GM23338 (cell line): ENCODE measurements at regions not wholly inside any gene's neighbourhood (a gene's known extent, or its start where the extent isn't known, plus 50 kb on each side); places are given as distances from the start of the nearest gene placed in this dataset.

ENCODE experiments used
- ATAC-seq: fragments of 200-7000 bp; cut with Tn5 transposase; 3 replicates; pipeline ENCODE4 v1.9.1; 2020
- DNase-seq: peaks from one replicate; pipeline ENCODE4 v3.0.0-alpha.2; 2015; ENCODE audit warnings: low spot score
- H2AFZ ChIP-seq: fragments of 200-600 bp; sonication (generic); 2 replicates; pipeline ENCODE4 v1.8.0; 2016; ENCODE audit warnings: antibody characterized with exemption, mild to moderate bottlenecking, moderate library complexity
- H3F3A ChIP-seq: fragments of 200-600 bp; sonication (generic); replicated peaks from 2 replicates; pipeline ENCODE4 v1.8.0; 2017; ENCODE audit warnings: antibody characterized with exemption, mixed run types, low read depth
- H3K27ac ChIP-seq: fragments of 200-600 bp; sonication (generic); 2 replicates; pipeline ENCODE4 v1.6.1; 2016; ENCODE audit warnings: low read depth
- H3K27me3 ChIP-seq: fragments of 200-600 bp; sonication (generic); 2 replicates; pipeline ENCODE4 v1.8.0; 2016; ENCODE audit warnings: mild to moderate bottlenecking, mixed run types, moderate library complexity; ENCODE audit not compliant: insufficient read depth
- H3K36me3 ChIP-seq: fragments of 200-600 bp; sonication (generic); 2 replicates; pipeline ENCODE4 v1.8.0; 2016; ENCODE audit warnings: mild to moderate bottlenecking; ENCODE audit not compliant: insufficient read depth
- H3K4me1 ChIP-seq: fragments of 200-600 bp; sonication (generic); 2 replicates; pipeline ENCODE4 v1.8.0; 2016; ENCODE audit warnings: mild to moderate bottlenecking, moderate library complexity; ENCODE audit not compliant: insufficient read depth
- H3K4me2 ChIP-seq: fragments of 200-600 bp; sonication (generic); 2 replicates; pipeline ENCODE4 v1.7.1; 2017; ENCODE audit warnings: mixed run types
- H3K4me3 ChIP-seq: fragments of 200-600 bp; sonication (generic); 2 replicates; pipeline ENCODE4 v1.6.1; 2016; ENCODE audit warnings: mixed run types
- H3K79me2 ChIP-seq: fragments of 200-600 bp; sonication (generic); replicated peaks from 2 replicates; pipeline ENCODE4 v1.8.0; 2017; ENCODE audit warnings: mild to moderate bottlenecking; ENCODE audit not compliant: insufficient read depth
- H3K9me2 ChIP-seq: fragments of 200-600 bp; sonication (generic); 2 replicates; pipeline ENCODE4 v1.8.0; 2017; ENCODE audit not compliant: insufficient read depth
- H4K20me1 ChIP-seq: fragments of 200-600 bp; sonication (generic); replicated peaks from 2 replicates; pipeline ENCODE4 v1.8.0; 2017; ENCODE audit warnings: mild to moderate bottlenecking; ENCODE audit not compliant: insufficient read depth
- H3K27ac Mint-ChIP-seq: 2 replicates; pipeline ENCODE4 v1.8.0; 2020; ENCODE audit warnings: inconsistent platforms, mild to moderate bottlenecking, moderate library complexity, mixed read lengths
- H3K27me3 Mint-ChIP-seq: 3 replicates; pipeline ENCODE4 v1.8.0; 2022; ENCODE audit warnings: low read depth, mild to moderate bottlenecking, moderate library complexity, mixed read lengths, inconsistent platforms; ENCODE audit not compliant: insufficient read depth, poor library complexity
- H3K36me3 Mint-ChIP-seq: 3 replicates; pipeline ENCODE4 v1.8.0; 2021; ENCODE audit warnings: low read depth, mild to moderate bottlenecking, inconsistent platforms, moderate library complexity, mixed read lengths
- H3K4me1 Mint-ChIP-seq: 3 replicates; pipeline ENCODE4 v1.8.0; 2020; ENCODE audit warnings: mild to moderate bottlenecking, inconsistent platforms, mixed read lengths
- H3K4me3 Mint-ChIP-seq: 3 replicates; pipeline ENCODE4 v1.8.0; 2021; ENCODE audit warnings: moderate library complexity, mild to moderate bottlenecking, inconsistent platforms, mixed read lengths
- H3K9me3 Mint-ChIP-seq: 3 replicates; pipeline ENCODE4 v1.8.0; 2020; ENCODE audit warnings: moderate library complexity, mild to moderate bottlenecking, inconsistent platforms, mixed read lengths
- CREB1 ChIP-seq: fragments of 250-450 bp; sonication (Bioruptor Pico); IDR thresholded peaks from 2 replicates; pipeline ENCODE4 v1.5.0; 2020; ENCODE audit warnings: low read depth, mild to moderate bottlenecking, moderate library complexity
- EZH2 ChIP-seq: fragments of 200-600 bp; sonication (generic); IDR thresholded peaks from one replicate; pipeline ENCODE4 v1.8.0; 2017; ENCODE audit warnings: antibody characterized with exemption, mild to moderate bottlenecking, low read depth; ENCODE audit not compliant: unreplicated experiment
- EZH2phosphoT487 ChIP-seq: fragments of 200-600 bp; sonication (generic); IDR thresholded peaks from one replicate; pipeline ENCODE4 v1.8.1; 2018; ENCODE audit warnings: antibody characterized with exemption; ENCODE audit not compliant: unreplicated experiment
- JUNB ChIP-seq: IDR thresholded peaks from one replicate; pipeline ENCODE4 v1.6.1; 2016; ENCODE audit warnings: antibody characterized with exemption; ENCODE audit not compliant: unreplicated experiment
- NANOG ChIP-seq: IDR thresholded peaks from 2 replicates; pipeline ENCODE4 v1.6.1; 2016; ENCODE audit warnings: antibody characterized with exemption, borderline replicate concordance
- POLR2AphosphoS5 ChIP-seq: IDR thresholded peaks from 2 replicates; pipeline ENCODE4 v1.6.1; 2016; ENCODE audit warnings: antibody characterized with exemption, low read depth
- STAT1 ChIP-seq: IDR thresholded peaks from one replicate; pipeline ENCODE4 v1.6.1; 2016; ENCODE audit warnings: antibody characterized with exemption; ENCODE audit not compliant: unreplicated experiment
- ZNF114 ChIP-seq: fragments of 250-450 bp; sonication (Bioruptor Pico); IDR thresholded peaks from 2 replicates; pipeline ENCODE4 v1.5.0; 2020; ENCODE audit warnings: mild to moderate bottlenecking, moderate library complexity
- ZNF331 ChIP-seq: fragments of 250-450 bp; sonication (Bioruptor Pico); IDR thresholded peaks from 2 replicates; pipeline ENCODE4 v1.5.0; 2020; ENCODE audit warnings: low read depth, mild to moderate bottlenecking, moderate library complexity
- TF ChIP-seq, protein P1 (sequence below): IDR thresholded peaks from 2 replicates; pipeline ENCODE4 v1.6.1; 2016; ENCODE audit warnings: antibody characterized with exemption
- TF ChIP-seq, protein P2 (sequence below): IDR thresholded peaks from one replicate; pipeline ENCODE4 v1.6.1; 2018; ENCODE audit warnings: antibody characterized with exemption; ENCODE audit not compliant: unreplicated experiment
- TF ChIP-seq, protein P3 (sequence below): fragments of 250-450 bp; sonication (Bioruptor Pico); IDR thresholded peaks from 2 replicates; pipeline ENCODE4 v1.5.0; 2020; ENCODE audit warnings: mild to moderate bottlenecking, moderate library complexity
- TF ChIP-seq, protein P4 (sequence below), 2 experiments: fragments of 200-600 bp in 1 of 2; sonication (generic) in 1 of 2; conservative IDR thresholded peaks; 2 replicates each; pipeline versions ENCODE4 v1.5.1 to v1.6.1; 2016 to 2017; ENCODE audit warnings: antibody characterized with exemption in 2 of 2, low read depth in 2 of 2, mild to moderate bottlenecking in 2 of 2, moderate library complexity in 1 of 2

DNA sequence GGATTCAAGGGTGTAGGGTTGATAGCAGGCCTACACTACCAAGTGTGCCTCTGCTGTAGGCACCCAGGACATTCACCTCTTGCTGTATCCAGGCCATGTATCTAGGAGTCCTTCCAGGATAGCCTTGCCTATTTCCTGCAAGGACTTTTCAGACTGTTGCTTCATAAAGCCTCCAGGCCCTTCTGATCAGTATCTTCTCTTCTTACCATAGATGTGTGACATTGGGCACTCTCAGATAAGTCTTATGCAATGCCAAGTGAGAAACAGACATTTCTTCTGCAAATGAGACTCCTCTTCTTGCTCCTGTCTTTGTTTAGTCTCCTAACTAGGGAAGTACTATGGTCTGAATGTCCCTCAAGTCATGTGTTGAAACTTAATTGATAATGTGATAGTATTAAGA, 386.8 kb downstream of the ANKRD50 start:
- H3K4me1 ChIP-seq = peaks cover 5% of the 10 kb centered on the region; the same call in 1 of the 2 replicates
- TF ChIP-seq, protein P1, sequence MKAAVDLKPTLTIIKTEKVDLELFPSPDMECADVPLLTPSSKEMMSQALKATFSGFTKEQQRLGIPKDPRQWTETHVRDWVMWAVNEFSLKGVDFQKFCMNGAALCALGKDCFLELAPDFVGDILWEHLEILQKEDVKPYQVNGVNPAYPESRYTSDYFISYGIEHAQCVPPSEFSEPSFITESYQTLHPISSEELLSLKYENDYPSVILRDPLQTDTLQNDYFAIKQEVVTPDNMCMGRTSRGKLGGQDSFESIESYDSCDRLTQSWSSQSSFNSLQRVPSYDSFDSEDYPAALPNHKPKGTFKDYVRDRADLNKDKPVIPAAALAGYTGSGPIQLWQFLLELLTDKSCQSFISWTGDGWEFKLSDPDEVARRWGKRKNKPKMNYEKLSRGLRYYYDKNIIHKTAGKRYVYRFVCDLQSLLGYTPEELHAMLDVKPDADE = no peak
- no peak for TF ChIP-seq STAT1
- TF ChIP-seq POLR2AphosphoS5 = no peak
- TF ChIP-seq, protein P2, sequence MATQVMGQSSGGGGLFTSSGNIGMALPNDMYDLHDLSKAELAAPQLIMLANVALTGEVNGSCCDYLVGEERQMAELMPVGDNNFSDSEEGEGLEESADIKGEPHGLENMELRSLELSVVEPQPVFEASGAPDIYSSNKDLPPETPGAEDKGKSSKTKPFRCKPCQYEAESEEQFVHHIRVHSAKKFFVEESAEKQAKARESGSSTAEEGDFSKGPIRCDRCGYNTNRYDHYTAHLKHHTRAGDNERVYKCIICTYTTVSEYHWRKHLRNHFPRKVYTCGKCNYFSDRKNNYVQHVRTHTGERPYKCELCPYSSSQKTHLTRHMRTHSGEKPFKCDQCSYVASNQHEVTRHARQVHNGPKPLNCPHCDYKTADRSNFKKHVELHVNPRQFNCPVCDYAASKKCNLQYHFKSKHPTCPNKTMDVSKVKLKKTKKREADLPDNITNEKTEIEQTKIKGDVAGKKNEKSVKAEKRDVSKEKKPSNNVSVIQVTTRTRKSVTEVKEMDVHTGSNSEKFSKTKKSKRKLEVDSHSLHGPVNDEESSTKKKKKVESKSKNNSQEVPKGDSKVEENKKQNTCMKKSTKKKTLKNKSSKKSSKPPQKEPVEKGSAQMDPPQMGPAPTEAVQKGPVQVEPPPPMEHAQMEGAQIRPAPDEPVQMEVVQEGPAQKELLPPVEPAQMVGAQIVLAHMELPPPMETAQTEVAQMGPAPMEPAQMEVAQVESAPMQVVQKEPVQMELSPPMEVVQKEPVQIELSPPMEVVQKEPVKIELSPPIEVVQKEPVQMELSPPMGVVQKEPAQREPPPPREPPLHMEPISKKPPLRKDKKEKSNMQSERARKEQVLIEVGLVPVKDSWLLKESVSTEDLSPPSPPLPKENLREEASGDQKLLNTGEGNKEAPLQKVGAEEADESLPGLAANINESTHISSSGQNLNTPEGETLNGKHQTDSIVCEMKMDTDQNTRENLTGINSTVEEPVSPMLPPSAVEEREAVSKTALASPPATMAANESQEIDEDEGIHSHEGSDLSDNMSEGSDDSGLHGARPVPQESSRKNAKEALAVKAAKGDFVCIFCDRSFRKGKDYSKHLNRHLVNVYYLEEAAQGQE = no peak
- TF ChIP-seq NANOG = no peak
- TF ChIP-seq, protein P3, sequence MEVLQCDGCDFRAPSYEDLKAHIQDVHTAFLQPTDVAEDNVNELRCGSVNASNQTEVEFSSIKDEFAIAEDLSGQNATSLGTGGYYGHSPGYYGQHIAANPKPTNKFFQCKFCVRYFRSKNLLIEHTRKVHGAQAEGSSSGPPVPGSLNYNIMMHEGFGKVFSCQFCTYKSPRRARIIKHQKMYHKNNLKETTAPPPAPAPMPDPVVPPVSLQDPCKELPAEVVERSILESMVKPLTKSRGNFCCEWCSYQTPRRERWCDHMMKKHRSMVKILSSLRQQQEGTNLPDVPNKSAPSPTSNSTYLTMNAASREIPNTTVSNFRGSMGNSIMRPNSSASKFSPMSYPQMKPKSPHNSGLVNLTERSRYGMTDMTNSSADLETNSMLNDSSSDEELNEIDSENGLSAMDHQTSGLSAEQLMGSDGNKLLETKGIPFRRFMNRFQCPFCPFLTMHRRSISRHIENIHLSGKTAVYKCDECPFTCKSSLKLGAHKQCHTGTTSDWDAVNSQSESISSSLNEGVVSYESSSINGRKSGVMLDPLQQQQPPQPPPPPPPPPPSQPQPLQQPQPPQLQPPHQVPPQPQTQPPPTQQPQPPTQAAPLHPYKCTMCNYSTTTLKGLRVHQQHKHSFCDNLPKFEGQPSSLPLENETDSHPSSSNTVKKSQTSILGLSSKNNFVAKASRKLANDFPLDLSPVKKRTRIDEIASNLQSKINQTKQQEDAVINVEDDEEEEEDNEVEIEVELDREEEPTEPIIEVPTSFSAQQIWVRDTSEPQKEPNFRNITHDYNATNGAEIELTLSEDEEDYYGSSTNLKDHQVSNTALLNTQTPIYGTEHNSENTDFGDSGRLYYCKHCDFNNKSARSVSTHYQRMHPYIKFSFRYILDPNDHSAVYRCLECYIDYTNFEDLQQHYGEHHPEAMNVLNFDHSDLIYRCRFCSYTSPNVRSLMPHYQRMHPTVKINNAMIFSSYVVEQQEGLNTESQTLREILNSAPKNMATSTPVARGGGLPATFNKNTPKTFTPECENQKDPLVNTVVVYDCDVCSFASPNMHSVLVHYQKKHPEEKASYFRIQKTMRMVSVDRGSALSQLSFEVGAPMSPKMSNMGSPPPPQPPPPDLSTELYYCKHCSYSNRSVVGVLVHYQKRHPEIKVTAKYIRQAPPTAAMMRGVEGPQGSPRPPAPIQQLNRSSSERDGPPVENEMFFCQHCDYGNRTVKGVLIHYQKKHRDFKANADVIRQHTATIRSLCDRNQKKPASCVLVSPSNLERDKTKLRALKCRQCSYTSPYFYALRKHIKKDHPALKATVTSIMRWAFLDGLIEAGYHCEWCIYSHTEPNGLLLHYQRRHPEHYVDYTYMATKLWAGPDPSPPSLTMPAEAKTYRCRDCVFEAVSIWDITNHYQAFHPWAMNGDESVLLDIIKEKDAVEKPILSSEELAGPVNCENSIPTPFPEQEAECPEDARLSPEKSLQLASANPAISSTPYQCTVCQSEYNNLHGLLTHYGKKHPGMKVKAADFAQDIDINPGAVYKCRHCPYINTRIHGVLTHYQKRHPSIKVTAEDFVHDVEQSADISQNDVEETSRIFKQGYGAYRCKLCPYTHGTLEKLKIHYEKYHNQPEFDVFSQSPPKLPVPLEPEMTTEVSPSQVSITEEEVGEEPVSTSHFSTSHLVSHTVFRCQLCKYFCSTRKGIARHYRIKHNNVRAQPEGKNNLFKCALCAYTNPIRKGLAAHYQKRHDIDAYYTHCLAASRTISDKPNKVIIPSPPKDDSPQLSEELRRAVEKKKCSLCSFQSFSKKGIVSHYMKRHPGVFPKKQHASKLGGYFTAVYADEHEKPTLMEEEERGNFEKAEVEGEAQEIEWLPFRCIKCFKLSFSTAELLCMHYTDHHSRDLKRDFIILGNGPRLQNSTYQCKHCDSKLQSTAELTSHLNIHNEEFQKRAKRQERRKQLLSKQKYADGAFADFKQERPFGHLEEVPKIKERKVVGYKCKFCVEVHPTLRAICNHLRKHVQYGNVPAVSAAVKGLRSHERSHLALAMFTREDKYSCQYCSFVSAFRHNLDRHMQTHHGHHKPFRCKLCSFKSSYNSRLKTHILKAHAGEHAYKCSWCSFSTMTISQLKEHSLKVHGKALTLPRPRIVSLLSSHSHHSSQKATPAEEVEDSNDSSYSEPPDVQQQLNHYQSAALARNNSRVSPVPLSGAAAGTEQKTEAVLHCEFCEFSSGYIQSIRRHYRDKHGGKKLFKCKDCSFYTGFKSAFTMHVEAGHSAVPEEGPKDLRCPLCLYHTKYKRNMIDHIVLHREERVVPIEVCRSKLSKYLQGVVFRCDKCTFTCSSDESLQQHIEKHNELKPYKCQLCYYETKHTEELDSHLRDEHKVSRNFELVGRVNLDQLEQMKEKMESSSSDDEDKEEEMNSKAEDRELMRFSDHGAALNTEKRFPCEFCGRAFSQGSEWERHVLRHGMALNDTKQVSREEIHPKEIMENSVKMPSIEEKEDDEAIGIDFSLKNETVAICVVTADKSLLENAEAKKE (CRISPR knock-in tag) = no peak
- TF ChIP-seq ZNF331 = no peak
- TF ChIP-seq EZH2phosphoT487 = no peak
- TF ChIP-seq, protein P4, sequence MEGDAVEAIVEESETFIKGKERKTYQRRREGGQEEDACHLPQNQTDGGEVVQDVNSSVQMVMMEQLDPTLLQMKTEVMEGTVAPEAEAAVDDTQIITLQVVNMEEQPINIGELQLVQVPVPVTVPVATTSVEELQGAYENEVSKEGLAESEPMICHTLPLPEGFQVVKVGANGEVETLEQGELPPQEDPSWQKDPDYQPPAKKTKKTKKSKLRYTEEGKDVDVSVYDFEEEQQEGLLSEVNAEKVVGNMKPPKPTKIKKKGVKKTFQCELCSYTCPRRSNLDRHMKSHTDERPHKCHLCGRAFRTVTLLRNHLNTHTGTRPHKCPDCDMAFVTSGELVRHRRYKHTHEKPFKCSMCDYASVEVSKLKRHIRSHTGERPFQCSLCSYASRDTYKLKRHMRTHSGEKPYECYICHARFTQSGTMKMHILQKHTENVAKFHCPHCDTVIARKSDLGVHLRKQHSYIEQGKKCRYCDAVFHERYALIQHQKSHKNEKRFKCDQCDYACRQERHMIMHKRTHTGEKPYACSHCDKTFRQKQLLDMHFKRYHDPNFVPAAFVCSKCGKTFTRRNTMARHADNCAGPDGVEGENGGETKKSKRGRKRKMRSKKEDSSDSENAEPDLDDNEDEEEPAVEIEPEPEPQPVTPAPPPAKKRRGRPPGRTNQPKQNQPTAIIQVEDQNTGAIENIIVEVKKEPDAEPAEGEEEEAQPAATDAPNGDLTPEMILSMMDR (conservative IDR thresholded peaks at IDR 0.05; ENCODE audit: low read depth in 2 of 2) = no peak
- TF ChIP-seq JUNB = no peak
- no peak for TF ChIP-seq EZH2
- no peak for TF ChIP-seq ZNF114 (CRISPR knock-in tag)
- TF ChIP-seq CREB1 (CRISPR knock-in tag) = no peak
- no peak overlapping the region for H2AFZ ChIP-seq
- Mint-ChIP-seq H3K4me1 (0 out of 3 replicates have a peak, but pooled peaks cover 3% of the 10 kb centered on the region), H3K27ac (no peak overlapping the region), H3K36me3 (no peaks in the 10 kb centered on the region), H3K27me3 (no peaks in the 10 kb centered on the region), H3K4me3 (no peak overlapping the region), H3K9me3 (no peaks in the 10 kb centered on the region)
- no peaks in the 10 kb centered on the region for H3K79me2 ChIP-seq
- H3K4me2 ChIP-seq = no peak overlapping the region
- no peaks in the 10 kb centered on the region for H3K36me3 ChIP-seq
- H3F3A ChIP-seq = no peaks in the 10 kb centered on the region
- ATAC-seq (no peak), DNase-seq (no peak)
- H3K4me3 ChIP-seq = no peak overlapping the region
- peaks cover 9% of the 10 kb centered on the region; the same call in 1 of the 2 replicates for H3K9me2 ChIP-seq
- H3K27ac ChIP-seq = no peak overlapping the region
- no peaks in the 10 kb centered on the region for H3K27me3 ChIP-seq
- H4K20me1 ChIP-seq = no peaks in the 10 kb centered on the region
